Mucosa of descending colon (tissue), 3 donors: ENCODE measurements at regions not wholly inside any gene's neighbourhood (a gene's known extent, or its start where the extent isn't known, plus 50 kb on each side); places are given as distances from the start of the nearest gene placed in this dataset.

Experiments used
- ATAC-seq: fragments of 200-7000 bp; cut with Tn5 transposase; one replicate; pipeline ENCODE4 v1.9.1; 2020; ENCODE audit warnings: mild to moderate bottlenecking, moderate library complexity
- DNase-seq, 3 donors: peaks; one replicate each; pipeline ENCODE4 v3.0.0-alpha.2; 2020
- H3K36me3 ChIP-seq: fragments of 200-600 bp; one replicate; pipeline ENCODE4 v1.8.0; 2021; ENCODE audit warnings: low read depth, mild to moderate bottlenecking
- H3K4me1 ChIP-seq: fragments of 200-600 bp; one replicate; pipeline ENCODE4 v1.8.0; 2021; ENCODE audit warnings: low read depth, mild to moderate bottlenecking
- H3K4me3 ChIP-seq: fragments of 200-600 bp; one replicate; pipeline ENCODE4 v1.8.0; 2021; ENCODE audit warnings: mild to moderate bottlenecking
- H3K9me3 ChIP-seq: fragments of 200-600 bp; one replicate; pipeline ENCODE4 v1.8.0; 2021; ENCODE audit warnings: mild to moderate bottlenecking
- CTCF ChIP-seq: fragments of 200-600 bp; IDR thresholded peaks from one replicate; pipeline ENCODE4 v1.8.0; 2022; ENCODE audit warnings: antibody characterized with exemption, mild to moderate bottlenecking
- intact Hi-C, 2 donors: fragments of 100-400 bp; cut with DNase I in 1 of 2; cut with micrococcal nuclease in 1 of 2; formaldehyde crosslinking; loops; one replicate each; pipeline versions ENCODE4 v1.11.0 to v1.11.1; 2022; cut with DNase I, micrococcal nuclease
- donor health status: DM: no; HTN: no; CAD: no; lungs with moderate emphysema.
- donor health status: DM: no; HTN: no; CAD: no.
- donor health status: DM: no; HTN: yes; CAD: no.

GRCh38 chr6:54017877-54018276 lies 93.4 kb upstream of the MLIP start:
- Histone ChIP-seq H3K9me3 (no peaks in the 10 kb centered on the region), H3K36me3 (no peaks in the 10 kb centered on the region), H3K4me1 (no peaks in the 10 kb centered on the region), H3K4me3 (no peak overlapping the region)
- no peak for DNase-seq
- TF ChIP-seq CTCF, result no peak
- intact Hi-C loops, result no loop called here
- no peak for ATAC-seq

GRCh38 chr6:54018722-54019121 lies 92.5 kb upstream of the MLIP start:
- DNase-seq, result no peak
- no peaks in the 10 kb centered on the region for H3K36me3 ChIP-seq
- intact Hi-C loops, result no loop called here
- ATAC-seq, result no peak
- no peaks in the 10 kb centered on the region for H3K4me1 ChIP-seq
- TF ChIP-seq CTCF, result no peak
- H3K9me3 ChIP-seq, result no peaks in the 10 kb centered on the region
- H3K4me3 ChIP-seq, result no peak overlapping the region

GRCh38 chr6:54019860-54020259 lies 91.4 kb upstream of the MLIP start:
- TF ChIP-seq CTCF, result no peak
- no peaks in the 10 kb centered on the region for H3K9me3 ChIP-seq
- H3K4me3 ChIP-seq, result no peak overlapping the region
- no peaks in the 10 kb centered on the region for H3K36me3 ChIP-seq
- ATAC-seq (no peak), DNase-seq (no peak)
- intact Hi-C loops, result no loop called here
- H3K4me1 ChIP-seq, result no peaks in the 10 kb centered on the region

GRCh38 chr6:54020334-54020733 lies 90.9 kb upstream of the MLIP start:
- intact Hi-C loops, result no loop called here
- Histone ChIP-seq H3K9me3 (no peaks in the 10 kb centered on the region), H3K4me3 (no peak overlapping the region), H3K36me3 (no peaks in the 10 kb centered on the region), H3K4me1 (no peaks in the 10 kb centered on the region)
- DNase-seq, result no peak
- peak; percentile 58 for ATAC-seq
- no peak for TF ChIP-seq CTCF

GRCh38 chr6:54026652-54027400 lies 84.4 kb upstream of the MLIP start:
- no peaks in the 10 kb centered on the region for H3K4me1 ChIP-seq
- no peaks in the 10 kb centered on the region for H3K36me3 ChIP-seq
- H3K9me3 ChIP-seq, result no peaks in the 10 kb centered on the region
- TF ChIP-seq CTCF, result no peak
- intact Hi-C loops, result no loop called here
- ATAC-seq, result no peak
- DNase-seq, result no peak
- no peak overlapping the region for H3K4me3 ChIP-seq

- intact Hi-C loops, result no loop called here
- H3K9me3 ChIP-seq, result no peaks in the 10 kb centered on the region
- ATAC-seq (no peak), DNase-seq (no peak)
- no peaks in the 10 kb centered on the region for H3K36me3 ChIP-seq
- no peak for TF ChIP-seq CTCF
- H3K4me3 ChIP-seq, result no peak overlapping the region
- H3K4me1 ChIP-seq, result no peaks in the 10 kb centered on the region
Measured at GRCh38 chr6:54028170-54028569, 83.1 kb upstream of the MLIP start.
